Activated B cell treated with CpG ODN at 0.5 μM for 24 hours (primary cell): ENCODE measurements at regions not wholly inside any gene's neighbourhood (a gene's known extent, or its start where the extent isn't known, plus 50 kb on each side); places are given as distances from the start of the nearest gene placed in this dataset.

ENCODE experiments used
- ATAC-seq: fragments of 200-7000 bp; cut with Tn5 transposase; one replicate; pipeline ENCODE4 v1.10.0; 2021; ENCODE audit warnings: low read depth, mild to moderate bottlenecking, moderate library complexity
- CTCF ChIA-PET: fragments of 350-600 bp; sonication (Branson Sonifier 250); formaldehyde crosslinking; loops from one replicate; lab custom pipeline; 2021; ENCODE audit warnings: antibody characterized with exemption; lab: Charles Lee
- POLR2A ChIA-PET: fragments of 350-600 bp; sonication (Branson Sonifier 250); formaldehyde crosslinking; loops from one replicate; lab custom pipeline; 2021; ENCODE audit warnings: antibody characterized with exemption; lab: Charles Lee
- DNase-seq: peaks from one replicate; pipeline ENCODE4 v3.0.0; 2022
- H3K27ac Mint-ChIP-seq: one replicate; pipeline ENCODE4 v1.8.0; 2020; ENCODE audit warnings: mixed read lengths
- H3K27me3 Mint-ChIP-seq: one replicate; pipeline ENCODE4 v1.8.0; 2021; ENCODE audit warnings: mixed read lengths
- H3K36me3 Mint-ChIP-seq: one replicate; pipeline ENCODE4 v1.8.0; 2021; ENCODE audit warnings: low read depth, mixed read lengths
- H3K4me1 Mint-ChIP-seq: one replicate; pipeline ENCODE4 v1.8.0; 2021; ENCODE audit warnings: mixed read lengths
- H3K4me3 Mint-ChIP-seq: one replicate; pipeline ENCODE4 v1.8.0; 2020; ENCODE audit warnings: mild to moderate bottlenecking, mixed read lengths
- H3K9me3 Mint-ChIP-seq: one replicate; pipeline ENCODE4 v1.8.0; 2020; ENCODE audit warnings: mixed read lengths
- intact Hi-C: fragments of 100-400 bp; cut with micrococcal nuclease; formaldehyde crosslinking; loops from one replicate; pipeline ENCODE4 v1.15.1; 2024
- TF ChIP-seq, protein P1 (sequence below): fragments of 200-600 bp; IDR thresholded peaks from one replicate; pipeline ENCODE4 v1.8.0; 2022; ENCODE audit warnings: antibody characterized with exemption, mild to moderate bottlenecking

DNA sequence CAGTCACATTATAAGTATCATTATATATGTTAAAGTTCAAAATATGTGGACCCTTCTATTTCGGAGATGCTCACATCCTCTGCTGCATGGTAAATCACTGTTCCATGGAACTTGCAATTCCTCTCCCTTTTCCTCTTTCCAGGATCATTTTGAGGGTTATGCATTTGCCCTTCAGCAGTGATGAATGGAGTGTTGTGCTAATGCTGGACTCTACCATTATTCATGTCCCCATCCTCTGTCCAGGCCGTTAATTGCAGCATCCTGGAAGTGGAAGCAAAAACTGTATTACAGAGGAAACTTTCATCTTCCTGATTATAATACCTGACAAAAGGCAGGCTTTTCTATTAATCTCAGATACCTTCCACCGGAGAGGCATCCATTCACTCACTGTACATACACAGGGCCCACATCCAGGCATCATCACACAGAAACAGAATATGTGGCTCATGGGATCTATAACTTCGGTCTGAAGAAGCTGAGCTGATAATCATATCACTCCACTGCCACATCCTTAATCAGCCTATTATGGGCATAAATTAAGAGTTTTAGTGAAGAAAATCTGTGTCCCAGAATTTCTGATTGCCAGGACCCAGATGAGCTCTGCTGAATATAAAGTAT lies 65.0 kb upstream of the ACO1 start:
- TF ChIP-seq, protein P1, sequence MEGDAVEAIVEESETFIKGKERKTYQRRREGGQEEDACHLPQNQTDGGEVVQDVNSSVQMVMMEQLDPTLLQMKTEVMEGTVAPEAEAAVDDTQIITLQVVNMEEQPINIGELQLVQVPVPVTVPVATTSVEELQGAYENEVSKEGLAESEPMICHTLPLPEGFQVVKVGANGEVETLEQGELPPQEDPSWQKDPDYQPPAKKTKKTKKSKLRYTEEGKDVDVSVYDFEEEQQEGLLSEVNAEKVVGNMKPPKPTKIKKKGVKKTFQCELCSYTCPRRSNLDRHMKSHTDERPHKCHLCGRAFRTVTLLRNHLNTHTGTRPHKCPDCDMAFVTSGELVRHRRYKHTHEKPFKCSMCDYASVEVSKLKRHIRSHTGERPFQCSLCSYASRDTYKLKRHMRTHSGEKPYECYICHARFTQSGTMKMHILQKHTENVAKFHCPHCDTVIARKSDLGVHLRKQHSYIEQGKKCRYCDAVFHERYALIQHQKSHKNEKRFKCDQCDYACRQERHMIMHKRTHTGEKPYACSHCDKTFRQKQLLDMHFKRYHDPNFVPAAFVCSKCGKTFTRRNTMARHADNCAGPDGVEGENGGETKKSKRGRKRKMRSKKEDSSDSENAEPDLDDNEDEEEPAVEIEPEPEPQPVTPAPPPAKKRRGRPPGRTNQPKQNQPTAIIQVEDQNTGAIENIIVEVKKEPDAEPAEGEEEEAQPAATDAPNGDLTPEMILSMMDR: no peak
- POLR2A ChIA-PET: interaction anchor here (0.6 kb wide), 1 partner anchor 1826 kb away, joined by 7 read pairs; no protein-coding TSS in a partner anchor
- H3K36me3 Mint-ChIP-seq: no peaks in the 10 kb centered on the region
- no peaks in the 10 kb centered on the region for H3K4me1 Mint-ChIP-seq
- no peak overlapping the region for H3K27ac Mint-ChIP-seq
- no peak for ATAC-seq
- H3K9me3 Mint-ChIP-seq: peaks cover 4% of the 10 kb centered on the region
- no peak overlapping the region for H3K4me3 Mint-ChIP-seq
- CTCF ChIA-PET: no interaction called here
- no peaks in the 10 kb centered on the region for H3K27me3 Mint-ChIP-seq
- no peak for DNase-seq
- intact Hi-C loops: no loop called here

DNA sequence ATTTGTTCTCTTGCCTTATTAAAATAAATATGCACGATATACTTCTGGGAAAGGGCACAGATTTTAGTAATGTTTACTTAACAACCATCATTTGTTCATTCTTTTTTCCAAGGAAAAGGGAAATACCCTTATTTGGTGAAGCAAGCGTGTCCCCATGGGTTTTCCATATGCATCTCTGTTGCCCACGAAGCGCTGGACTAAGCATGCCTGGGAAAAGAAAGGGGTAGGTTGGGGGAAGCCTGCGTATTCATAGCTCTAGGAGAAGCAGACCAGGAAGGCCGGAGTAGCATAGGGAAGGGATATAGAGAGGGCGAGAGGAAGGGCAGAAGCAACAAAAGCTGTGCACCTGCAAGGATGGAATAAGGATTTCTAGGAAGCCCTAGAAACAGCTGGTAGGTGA lies 61.8 kb upstream of the ACO1 start:
- TF ChIP-seq, protein P1: no peak
- Mint-ChIP-seq H3K4me3 (no peak overlapping the region), H3K27me3 (peaks cover 3% of the 10 kb centered on the region), H3K36me3 (no peaks in the 10 kb centered on the region), H3K27ac (no peak overlapping the region), H3K9me3 (no peaks in the 10 kb centered on the region), H3K4me1 (no peaks in the 10 kb centered on the region)
- intact Hi-C loops: no loop called here
- ChIA-PET CTCF (interaction anchor here (1.2 kb wide), 1 partner anchor 8 kb away, joined by 3 read pairs; no protein-coding TSS in a partner anchor), POLR2A (no interaction called here)
- DNase-seq: no peak
- ATAC-seq: no peak

DNA sequence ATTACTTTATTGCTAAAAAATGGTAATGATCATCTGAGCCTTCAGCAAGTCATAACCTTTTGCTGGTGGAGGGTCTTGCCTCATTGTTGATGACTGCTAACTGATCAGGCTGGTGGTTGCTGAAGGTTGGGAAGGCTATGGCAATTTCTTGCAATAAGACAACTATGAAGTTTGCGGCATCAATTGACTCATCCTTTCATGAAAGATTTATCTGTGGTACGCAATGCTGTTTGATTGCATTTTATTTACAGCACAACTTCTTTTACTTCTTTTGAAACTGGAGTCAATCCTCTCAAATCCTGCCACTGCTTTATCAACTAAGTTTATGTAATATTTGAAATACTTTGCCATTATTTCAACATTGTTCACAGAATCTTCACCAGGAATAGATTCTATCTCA lies 58.3 kb upstream of the ACO1 start:
- ChIA-PET CTCF (no interaction called here), POLR2A (no interaction called here)
- TF ChIP-seq, protein P1: no peak
- no peaks in the 10 kb centered on the region for H3K36me3 Mint-ChIP-seq
- intact Hi-C loops: no loop called here
- H3K4me1 Mint-ChIP-seq: no peaks in the 10 kb centered on the region
- no peak for ATAC-seq
- no peak for DNase-seq
- H3K27ac Mint-ChIP-seq: no peak overlapping the region
- peaks cover 5% of the 10 kb centered on the region for H3K27me3 Mint-ChIP-seq
- H3K4me3 Mint-ChIP-seq: no peak overlapping the region
- no peaks in the 10 kb centered on the region for H3K9me3 Mint-ChIP-seq

DNA sequence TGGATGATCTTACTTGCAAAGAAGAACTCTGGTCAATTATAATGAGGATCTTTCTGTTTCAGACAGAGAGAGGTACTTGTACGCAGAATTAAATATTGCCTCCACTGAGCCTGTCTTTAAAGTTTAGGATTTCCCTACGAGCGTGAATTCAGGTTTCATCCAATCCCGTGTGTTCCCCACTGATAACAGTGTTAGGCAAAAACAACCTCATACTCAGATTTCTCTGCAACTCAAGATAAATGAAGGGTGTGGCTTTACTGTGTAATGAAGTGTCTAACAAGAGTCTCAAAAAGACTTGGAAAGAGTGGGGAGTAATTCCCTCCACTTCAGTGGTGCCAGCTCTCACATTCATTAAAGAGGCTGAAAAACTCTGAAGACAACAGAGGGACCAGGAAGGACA lies 53.2 kb upstream of the ACO1 start:
- ATAC-seq (no peak), DNase-seq (no peak)
- Mint-ChIP-seq H3K36me3 (no peaks in the 10 kb centered on the region), H3K27ac (no peak overlapping the region), H3K27me3 (peaks cover 7% of the 10 kb centered on the region), H3K9me3 (no peaks in the 10 kb centered on the region), H3K4me1 (no peaks in the 10 kb centered on the region), H3K4me3 (no peak overlapping the region)
- ChIA-PET CTCF (interaction anchor here (1.2 kb wide), 1 partner anchor 9 kb away, joined by 3 read pairs; no protein-coding TSS in a partner anchor), POLR2A (no interaction called here)
- intact Hi-C loops: no loop called here
- TF ChIP-seq, protein P1: no peak

DNA sequence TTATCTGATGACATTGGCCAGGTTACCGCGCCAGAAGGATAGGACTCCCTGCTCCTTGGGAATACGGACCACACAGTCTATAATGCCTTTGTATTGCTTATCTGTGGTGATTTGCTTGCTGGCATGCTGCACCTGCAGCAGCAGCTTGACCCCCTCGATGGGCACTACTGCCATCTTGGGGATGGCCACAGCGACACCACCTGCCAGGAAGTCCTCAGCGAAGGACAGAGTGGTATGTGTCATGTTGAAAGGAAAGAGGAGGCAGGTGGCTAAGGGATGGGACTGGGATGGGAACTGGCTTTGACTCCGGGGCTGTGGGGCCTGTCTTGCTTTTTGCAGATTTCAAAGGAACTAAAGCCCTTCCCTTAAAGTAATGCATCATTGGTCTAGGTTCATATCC lies 50.3 kb upstream of the ACO1 start:
- Mint-ChIP-seq H3K27me3 (peaks cover 4% of the 10 kb centered on the region), H3K27ac (no peak overlapping the region), H3K36me3 (no peaks in the 10 kb centered on the region), H3K4me1 (no peaks in the 10 kb centered on the region), H3K9me3 (no peaks in the 10 kb centered on the region), H3K4me3 (no peak overlapping the region)
- CTCF ChIA-PET: no interaction called here
- TF ChIP-seq, protein P1: no peak
- no peak for DNase-seq
- intact Hi-C loops: no loop called here
- no peak for ATAC-seq
- POLR2A ChIA-PET: no interaction called here
